Medulla oblongata (tissue), 1 donor: ENCODE measurements at regions not wholly inside any gene's neighbourhood (a gene's known extent, or its start where the extent isn't known, plus 50 kb on each side); places are given as distances from the start of the nearest gene placed in this dataset.
"Not testable (repeated sequence)": the region's sequence is repeated elsewhere in the genome, so short reads cannot be mapped to it uniquely, and the experiment has no call there.

Experiments
- DNase-seq: peaks from one replicate; pipeline ENCODE4 v3.0.0-alpha.2; 2015; ENCODE audit errors: extremely low spot score

GRCh38 chr10:3969876-3970666 lies 185.1 kb upstream of the KLF6 start:
- DNase-seq: no peak

DNA sequence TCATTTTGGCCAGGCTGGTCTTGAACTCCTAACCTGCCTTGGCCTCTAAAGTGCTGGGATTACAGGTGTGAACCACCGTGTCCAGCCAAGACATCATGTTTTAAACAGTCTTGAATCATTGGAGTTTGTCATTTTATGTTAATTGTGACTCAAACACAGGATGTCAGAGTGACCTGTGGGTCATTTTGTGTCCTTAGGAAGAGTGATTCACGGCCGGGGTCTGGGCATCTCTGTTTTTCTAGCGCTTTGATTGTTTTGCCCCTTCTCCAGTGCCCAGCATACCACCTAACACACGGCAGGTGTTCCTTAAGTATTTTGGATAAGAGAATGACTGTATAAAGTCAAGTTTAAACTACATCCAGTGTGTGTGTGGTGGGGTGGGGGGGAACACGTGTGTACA lies 183.7 kb upstream of the KLF6 start:
- no peak for DNase-seq

GRCh38 chr10:3964516-3964915 lies 179.5 kb upstream of the KLF6 start:
- DNase-seq: no peak

- DNase-seq: no peak
These were observed 178.2 kb upstream of the KLF6 start for GRCh38 chr10:3963191-3963673.

DNA sequence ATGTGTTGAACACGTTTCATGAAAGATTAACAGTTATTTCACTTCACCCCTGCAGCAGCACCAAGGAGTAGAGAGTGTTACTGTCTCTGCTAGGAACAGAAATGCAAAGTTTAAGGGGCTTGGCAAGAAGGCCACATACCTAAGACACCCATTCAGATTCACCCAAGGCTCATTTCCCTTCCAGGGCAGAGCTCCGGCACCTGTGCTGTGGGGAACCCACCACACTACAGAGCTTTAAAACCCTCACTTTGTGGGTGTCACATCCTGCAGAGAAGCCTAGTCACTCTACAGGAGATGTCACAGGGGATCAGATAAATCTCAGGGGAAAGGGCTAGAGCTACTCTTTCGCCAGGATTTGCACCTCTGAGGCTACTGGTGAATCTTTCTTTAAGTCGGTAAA lies 176.1 kb upstream of the KLF6 start:
- no peak for DNase-seq

DNA sequence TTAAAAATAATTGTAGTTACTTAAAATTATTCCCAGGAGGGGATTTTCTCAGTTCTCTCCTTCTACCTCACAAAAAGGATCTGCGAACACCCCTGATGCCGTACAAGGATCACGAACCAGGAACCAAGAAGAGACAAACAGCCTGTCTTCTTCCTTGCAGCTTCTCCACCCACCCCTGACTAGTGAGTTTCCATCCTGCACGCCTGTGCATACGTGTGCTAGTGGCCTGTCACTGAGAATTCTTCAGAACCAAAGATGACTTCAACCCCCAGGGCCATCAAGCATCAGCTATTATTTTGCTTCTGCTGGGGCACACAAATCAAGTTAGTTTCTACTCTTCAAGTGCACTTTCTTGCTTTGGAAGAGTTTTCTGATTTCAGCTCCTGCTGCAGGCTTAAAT lies 175.5 kb upstream of the KLF6 start:
- peak; percentile 16 for DNase-seq

DNA sequence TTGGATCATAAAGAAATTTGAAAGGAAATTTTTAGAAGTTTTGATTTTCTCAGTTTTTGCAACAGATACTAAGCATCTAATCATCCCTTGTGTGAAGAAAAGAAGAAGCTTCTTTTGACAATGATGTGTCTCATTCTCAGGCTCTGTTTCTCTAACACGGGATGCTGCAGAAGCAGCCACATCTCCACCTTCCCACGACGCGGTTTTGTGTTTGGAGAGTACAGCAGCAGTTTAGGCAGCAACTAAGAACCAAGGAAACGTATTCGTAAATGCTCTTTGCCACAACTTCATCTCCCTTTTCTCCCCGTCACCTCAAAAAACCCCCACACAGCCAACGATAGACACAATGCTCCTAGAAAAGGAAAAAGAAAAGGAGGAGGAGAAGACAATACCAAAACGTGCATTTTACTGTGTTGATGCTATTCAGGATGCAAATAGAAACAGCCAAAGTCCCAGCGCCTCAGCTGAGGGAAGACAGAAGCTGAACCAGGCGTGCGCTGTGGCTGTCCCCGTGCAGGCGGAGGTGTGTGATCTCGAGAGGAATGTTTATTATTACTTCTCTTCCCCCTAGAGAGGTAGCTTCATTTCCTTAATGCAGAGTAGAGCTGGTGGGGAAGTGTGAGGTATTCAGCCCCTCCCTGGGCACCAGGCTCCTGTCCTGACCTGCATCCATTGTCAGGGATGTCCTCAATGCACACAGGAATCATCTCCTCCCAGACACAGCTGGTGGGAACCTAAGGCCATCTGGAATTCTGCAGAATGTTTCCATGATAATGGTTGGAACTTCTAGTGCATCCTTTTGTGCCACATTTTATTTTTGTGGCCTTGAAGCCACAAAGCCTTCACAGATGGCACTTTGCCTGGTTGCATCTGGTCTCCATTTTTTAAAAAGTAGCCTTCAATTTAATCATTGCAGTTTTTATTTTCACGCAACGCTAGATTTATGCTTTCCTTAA lies 174.6 kb upstream of the KLF6 start:
- no peak for DNase-seq

GRCh38 chr10:3958472-3958996 lies 173.5 kb upstream of the KLF6 start:
- no peak for DNase-seq

- DNase-seq: no peak
These were observed 171.1 kb upstream of the KLF6 start for GRCh38 chr10:3955955-3956617.

GRCh38 chr10:3955493-3955892 lies 170.5 kb upstream of the KLF6 start:
- DNase-seq: no peak

- no peak for DNase-seq
These were observed 169.6 kb upstream of the KLF6 start for GRCh38 chr10:3954615-3955014.

GRCh38 chr10:3954007-3954406 lies 169.0 kb upstream of the KLF6 start:
- not testable (repeated sequence) for DNase-seq

- DNase-seq: peak; percentile 34
These were observed 167.0 kb upstream of the KLF6 start for GRCh38 chr10:3951993-3952392.

DNA sequence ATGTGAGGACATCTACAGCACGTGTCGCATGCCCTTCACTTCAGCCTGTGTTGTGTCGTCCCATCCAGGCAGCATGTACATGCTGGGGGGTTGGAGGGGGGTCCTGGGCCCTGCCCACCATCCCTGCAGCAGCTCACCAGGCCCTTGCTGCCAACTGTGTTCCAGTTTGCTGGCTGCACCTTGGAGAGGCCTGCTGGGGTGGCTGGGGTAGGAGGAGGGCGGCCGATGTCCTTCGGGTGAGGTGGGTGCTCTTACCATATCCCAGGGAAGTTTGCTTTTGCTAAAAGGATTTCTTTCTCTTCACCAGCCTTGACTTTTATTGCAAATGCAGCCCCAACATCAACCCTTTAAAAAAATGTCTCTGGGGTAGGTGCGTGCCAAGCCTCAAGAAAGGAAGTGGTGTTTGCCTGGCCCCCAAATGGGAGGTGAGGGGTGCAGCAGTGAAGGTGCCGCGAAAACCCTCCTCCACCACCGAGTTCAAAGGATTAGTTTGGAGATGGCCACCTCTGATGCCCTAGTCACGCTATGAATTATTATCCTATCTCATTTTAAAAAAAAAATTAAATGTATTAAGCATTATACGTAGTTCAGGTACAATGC lies 165.8 kb upstream of the KLF6 start:
- no peak for DNase-seq

- DNase-seq: no peak
These were observed 164.7 kb upstream of the KLF6 start for GRCh38 chr10:3949711-3950110.

DNA sequence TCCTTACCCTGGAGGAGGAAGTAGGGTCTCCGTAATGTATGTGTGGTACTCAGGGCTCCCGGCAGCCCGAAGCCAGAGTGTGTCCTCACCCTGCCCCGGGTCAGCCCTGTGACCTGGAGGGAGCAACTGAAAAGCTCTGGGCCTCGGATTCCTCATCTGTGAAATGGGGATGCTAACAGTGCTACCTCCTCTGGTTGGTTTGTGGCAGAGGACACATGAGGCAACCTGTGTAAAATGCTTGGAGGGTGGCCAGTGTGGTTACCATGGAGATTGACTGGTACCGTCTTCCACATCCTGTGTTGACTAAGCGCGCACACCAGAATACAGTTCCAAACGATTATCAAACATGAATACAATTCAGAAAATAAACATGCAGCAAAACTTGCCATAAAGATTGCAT lies 163.8 kb upstream of the KLF6 start:
- no peak for DNase-seq

DNA sequence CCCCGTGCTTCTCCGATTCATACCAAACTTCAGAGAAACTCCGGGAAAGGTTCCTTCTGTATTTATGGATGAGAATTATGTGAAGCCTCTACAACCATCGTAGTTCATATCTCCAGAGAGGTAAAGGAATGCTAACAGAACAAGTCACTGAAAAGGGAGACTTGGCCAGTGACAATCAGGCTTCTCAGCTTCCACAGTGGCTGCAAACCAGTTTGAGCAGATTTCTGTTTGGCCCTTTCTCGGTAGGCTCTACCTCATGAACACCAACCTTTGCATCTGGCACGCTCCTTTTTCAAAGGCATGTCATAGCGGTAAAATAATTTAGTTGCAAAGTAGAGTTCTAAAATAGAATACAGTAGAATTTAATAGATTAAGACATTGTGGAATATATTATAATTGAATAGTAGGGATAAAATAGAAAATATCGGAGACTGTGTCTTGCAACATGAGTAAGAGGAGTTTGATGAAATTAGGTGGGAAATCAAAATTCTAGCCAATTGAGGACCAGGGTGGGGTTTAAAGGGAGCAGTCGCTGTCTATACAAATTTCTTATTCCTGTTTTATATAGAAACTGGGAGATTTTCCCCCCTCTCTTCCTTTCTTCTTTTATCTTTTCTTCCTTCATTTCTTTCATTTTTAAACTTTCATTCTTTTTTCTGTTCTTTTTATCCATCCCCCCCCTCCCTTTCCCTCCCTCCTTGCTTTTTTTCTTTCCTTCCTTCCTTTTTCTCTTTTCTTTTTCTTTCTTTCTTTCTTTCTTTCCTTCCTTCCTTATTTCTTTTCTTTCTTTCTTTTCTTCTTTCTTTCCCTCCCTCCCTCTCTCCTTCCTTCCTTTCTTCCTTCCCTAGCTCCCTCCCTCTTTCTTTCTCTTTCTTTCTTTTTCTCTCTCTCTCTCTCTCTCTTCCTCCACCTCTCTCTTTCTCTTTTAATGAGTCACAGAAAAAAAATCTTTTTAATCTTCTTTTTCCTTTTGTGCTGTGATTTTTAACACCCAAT lies 161.5 kb upstream of the KLF6 start:
- DNase-seq: no peak

DNA sequence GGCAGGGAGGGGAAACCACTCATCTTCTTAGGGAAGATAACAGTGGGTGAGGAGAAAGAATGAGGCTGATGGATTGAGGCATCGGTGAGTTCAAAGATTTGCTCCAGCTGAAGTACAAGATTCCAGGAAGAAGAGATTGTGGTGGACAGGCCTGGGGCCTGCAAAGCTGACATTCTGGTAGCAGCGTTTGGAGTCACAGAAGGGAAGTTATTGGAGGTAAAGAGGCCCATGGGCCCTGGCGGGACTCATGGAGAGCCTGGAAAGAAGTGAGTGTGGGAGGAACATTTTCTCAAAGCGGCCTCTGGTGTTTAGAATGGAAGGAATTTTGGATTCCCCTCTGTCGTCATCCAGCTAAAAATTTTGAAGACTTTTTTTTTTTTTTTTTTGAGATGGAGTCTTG lies 160.0 kb upstream of the KLF6 start:
- DNase-seq: no peak

- DNase-seq: no peak
These were observed 159.6 kb upstream of the KLF6 start for GRCh38 chr10:3944591-3944990.

GRCh38 chr10:3943695-3944257 lies 158.8 kb upstream of the KLF6 start:
- DNase-seq: no peak
